Fibroblast of peridontal ligament (primary cell): ENCODE measurements at regions not wholly inside any gene's neighbourhood (a gene's known extent, or its start where the extent isn't known, plus 50 kb on each side); places are given as distances from the start of the nearest gene placed in this dataset.

Experiments used
- DNase-seq: peaks from one replicate; pipeline ENCODE4 v3.0.0-alpha.2; 2010; ENCODE audit errors: extremely low read depth

DNA sequence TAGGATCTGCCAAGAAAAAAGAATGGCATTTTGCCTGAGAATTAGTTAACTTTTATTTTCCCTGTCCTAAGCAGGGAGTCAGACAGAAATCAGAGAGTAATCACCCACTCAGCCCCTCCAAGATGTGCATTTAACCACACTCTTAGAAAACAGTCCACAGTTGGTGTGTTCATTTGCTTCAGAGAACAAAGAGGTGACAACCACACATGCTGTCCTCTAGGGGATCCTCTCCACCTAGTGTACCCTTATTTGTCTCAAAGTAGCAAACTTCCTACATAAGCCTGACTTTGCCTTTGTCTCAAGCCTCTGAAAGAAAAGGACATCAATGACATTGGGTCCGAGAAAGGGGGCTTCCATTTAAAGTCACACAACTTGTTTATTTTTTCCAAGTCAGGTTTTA is 107.0 kb upstream of the RFC3 start:
- no peak for DNase-seq

DNA sequence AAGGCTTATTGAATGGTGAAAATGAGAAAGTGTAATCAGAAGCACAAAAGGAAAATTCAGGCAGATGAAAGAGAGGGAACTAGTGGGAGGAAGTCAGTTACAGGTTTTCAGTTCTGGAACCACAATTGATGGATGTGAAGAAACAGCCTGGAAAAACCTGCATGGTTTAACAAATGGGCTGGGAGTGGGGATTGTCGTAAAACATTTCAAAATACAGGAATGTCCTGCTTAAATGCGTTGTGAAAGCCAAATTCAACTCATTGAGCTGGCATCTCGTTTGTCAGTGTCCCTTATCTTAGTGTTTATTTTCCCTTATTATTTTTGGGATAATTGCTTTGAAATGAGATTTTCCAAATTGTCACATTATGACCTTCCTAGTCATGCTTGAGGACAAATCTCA is 106.5 kb upstream of the RFC3 start:
- no peak for DNase-seq

- DNase-seq: peak; percentile 11
Observed at GRCh38 chr13:33717775-33718174, 100.2 kb upstream of the RFC3 start.

DNA sequence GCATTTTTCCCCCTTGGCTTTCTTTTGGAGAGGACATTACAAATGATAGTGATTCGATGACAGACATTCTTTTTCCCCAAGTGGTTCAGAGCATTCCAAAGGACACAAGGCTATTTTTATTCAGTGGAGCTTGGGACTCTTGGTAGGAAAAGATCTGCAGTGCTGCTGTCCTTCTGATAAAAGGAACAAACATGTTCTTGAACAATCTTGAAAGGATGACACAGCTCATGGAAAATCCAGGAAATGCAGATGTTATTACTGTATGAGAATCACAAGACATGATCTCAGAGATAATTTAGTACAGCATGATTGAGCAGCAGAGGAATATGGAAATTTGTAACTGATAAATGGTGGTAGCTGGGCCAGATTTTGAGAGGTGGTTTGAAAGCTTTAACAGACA is 96.2 kb upstream of the RFC3 start:
- DNase-seq: peak; percentile 63

DNA sequence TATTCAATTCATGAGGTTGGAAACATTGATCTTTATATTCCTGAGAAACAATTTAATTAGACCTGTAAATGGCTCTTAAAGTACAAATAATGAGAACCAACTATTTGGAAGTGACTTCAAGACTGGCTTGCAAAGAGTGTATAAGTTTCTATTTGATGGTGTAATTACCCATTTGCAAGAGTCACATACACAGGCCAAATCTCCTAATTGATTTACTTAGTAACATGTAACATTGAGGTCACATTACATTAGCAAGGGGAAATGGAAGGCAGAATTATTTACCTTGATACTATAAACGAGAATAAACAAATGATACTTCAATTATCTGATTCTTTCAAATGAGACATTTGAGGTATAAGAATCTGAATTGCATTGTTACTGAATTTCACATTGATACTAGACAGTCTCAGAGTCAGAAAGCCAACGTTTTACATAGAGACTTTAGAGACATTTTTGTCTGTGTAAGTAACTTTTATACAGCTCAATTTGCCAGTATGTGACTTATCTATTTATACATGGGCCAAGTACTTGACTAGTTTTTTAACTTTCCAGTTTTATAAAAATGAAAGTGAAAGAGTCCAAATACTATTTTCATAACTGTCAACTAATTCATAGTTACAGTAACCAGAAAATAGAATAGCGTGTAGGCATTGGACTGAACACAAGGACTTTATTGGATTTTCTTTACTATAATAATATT is 95.6 kb upstream of the RFC3 start:
- DNase-seq: peak; percentile 57

DNA sequence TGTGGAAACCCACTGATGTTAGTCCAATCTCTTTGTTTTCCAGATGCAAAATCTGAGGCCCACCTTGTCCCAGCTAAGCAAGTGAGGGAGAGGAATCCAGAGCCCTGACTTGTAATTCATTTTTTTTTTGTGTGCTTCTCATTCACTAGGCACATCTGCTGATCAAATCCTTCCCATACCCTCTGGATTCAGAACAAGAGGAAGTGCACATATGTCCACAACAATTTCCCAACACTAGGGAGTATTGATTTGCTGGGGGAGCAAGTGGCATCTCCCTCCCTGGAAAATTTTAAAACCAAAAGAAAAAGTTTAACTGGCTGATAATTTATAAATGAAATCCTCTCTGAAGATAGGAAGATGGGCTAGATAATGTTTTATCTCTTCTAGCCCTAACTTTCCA is 94.6 kb upstream of the RFC3 start:
- peak; percentile 12 for DNase-seq

GRCh38 chr13:33723772-33724435 is 94.0 kb upstream of the RFC3 start:
- peak; percentile 90 for DNase-seq

- DNase-seq: no peak
Observed at GRCh38 chr13:33725340-33725739, 92.6 kb upstream of the RFC3 start.

- peak; percentile 39 for DNase-seq
Observed at GRCh38 chr13:33727297-33728083, 90.5 kb upstream of the RFC3 start.

GRCh38 chr13:33728271-33729037 is 89.5 kb upstream of the RFC3 start:
- DNase-seq: no peak

GRCh38 chr13:33730147-33730546 is 87.8 kb upstream of the RFC3 start:
- no peak for DNase-seq

- no peak for DNase-seq
Observed at GRCh38 chr13:33730619-33731018, 87.3 kb upstream of the RFC3 start.

DNA sequence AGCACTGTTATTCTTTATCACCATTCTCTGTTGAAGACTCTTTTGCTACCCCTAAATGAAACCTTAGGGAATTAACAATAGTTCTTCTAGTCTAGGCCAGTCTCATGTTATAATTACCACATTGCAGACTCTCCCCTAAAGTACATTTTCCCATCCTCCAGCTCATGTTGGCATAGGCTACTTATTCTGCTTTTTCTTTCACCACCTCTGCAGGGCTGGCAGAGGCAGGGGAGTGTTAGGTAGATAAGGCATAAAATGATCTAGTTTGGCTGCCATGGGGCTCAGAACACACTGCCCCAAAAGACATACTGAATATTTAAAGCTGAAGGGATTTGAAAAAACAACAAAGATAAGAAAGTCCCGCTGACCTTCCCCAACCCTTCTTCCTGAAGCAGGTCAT is 82.7 kb upstream of the RFC3 start:
- DNase-seq: no peak

- no peak for DNase-seq
Observed at GRCh38 chr13:33739254-33739653, 78.7 kb upstream of the RFC3 start.

GRCh38 chr13:33740134-33740538 is 77.8 kb upstream of the RFC3 start:
- DNase-seq: peak; percentile 54

DNA sequence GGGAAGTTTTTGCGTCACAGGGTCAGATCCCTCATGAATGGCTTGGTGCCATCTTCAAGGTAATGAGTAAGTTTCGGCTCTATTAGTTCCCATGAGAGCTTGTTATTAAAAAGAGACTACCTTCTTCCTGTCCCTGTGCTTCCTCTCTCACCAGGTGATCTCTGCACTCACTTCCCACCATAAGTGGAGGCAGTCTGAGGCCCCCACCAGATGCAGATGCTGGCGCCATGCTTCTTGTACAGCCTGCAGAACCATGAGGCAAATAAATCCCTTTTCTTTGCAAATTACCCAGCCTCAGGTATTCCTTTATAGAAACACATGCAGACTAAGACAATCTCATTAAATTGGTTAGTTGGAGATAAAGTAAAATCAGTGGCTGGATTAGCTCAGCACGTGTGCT is 75.6 kb upstream of the RFC3 start:
- DNase-seq: no peak

DNA sequence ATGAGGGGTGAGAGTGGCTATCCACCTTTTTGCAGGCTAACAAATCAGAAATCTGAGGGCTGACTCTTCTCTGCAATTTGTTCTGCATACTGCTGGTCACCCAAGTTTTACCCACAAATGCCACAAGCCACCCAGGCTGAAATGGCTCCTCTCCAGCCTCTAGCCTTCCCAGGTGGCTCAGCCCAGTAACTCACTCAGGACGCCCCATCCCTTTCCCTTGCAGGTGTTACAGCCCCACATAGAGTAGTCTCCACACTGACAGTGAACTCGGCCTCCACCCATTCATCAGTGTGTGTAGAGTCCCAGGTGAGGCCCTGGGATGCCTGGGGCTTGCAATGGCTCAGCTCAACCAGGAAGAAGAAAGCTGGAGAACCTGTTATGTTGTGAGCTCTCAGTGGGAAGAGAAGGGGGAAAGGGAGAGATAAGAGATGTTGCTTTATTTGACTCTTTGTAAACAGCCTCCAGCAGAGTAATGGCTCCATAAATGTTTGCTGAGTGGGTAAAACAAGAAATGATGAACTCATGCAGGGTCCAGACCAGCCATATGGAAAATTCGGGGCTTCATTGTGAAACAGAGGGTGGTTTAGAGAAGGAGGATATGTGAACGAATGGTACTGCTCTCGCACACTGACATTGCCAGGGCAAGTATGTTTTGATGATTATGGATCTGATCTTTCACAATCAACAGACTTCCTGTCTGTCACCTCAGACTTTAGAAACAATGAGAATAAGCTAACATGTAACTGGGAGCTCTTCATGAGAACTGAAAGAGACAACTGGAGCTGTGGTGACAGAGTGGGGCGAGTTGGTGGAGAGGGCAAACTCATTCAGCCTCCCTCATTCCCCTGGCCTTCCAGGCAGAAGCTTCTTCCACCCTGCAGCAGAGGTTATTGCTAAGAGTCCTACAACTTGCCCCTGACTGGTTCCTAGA is 74.2 kb upstream of the RFC3 start:
- no peak for DNase-seq

GRCh38 chr13:33744589-33745369 is 73.2 kb upstream of the RFC3 start:
- DNase-seq: no peak

DNA sequence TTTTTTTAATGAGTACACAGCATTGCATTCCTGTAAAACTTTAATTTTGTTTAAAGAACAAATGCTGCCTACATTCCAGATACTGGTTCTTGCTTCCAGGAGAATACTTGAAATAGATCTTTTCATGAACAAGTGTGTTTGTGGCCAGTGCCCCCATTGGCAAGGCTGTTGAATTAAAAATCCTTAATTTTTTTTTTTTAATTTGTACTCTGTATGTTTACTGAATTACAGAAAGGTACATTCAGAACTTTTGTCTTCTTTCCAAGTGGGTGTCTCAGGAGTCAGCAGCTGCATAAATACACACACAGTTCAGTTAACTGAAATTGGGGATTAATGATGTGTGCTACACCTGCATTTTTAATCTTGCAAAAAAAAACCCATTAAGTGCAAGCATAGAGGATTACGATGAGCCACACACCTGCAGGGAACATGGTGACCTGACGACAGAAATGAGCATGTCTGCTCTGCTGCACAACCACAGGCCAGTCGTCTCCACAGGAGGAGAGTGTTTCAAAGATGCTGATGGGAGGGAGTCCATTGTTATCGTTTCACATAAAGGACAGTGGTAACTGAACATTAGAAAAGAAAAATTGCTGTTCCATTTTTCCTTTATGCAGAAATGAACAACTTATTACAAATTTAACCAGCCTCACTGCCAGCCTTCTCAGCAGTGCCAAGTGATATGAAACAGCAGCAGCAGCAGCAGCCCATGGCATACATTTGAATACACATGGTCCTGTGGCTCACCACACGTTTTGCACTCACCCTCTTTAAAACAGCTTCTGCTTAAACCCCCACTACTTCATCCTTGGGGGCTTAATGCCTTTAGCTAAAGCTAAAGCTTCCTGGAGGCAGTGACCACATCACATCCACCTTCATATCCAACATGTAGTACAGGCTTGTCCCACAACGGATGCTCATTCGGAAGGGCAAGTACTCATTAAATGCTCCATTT is 72.3 kb upstream of the RFC3 start:
- no peak for DNase-seq
